ENCODE measurements at regions not wholly inside any gene's neighbourhood (a gene's known extent, or its start where the extent isn't known, plus 50 kb on each side); places are given as distances from the start of the nearest gene placed in this dataset.
"Not testable (repeated sequence)": the region's sequence is repeated elsewhere in the genome, so short reads cannot be mapped to it uniquely, and the experiment has no call there.

DNA sequence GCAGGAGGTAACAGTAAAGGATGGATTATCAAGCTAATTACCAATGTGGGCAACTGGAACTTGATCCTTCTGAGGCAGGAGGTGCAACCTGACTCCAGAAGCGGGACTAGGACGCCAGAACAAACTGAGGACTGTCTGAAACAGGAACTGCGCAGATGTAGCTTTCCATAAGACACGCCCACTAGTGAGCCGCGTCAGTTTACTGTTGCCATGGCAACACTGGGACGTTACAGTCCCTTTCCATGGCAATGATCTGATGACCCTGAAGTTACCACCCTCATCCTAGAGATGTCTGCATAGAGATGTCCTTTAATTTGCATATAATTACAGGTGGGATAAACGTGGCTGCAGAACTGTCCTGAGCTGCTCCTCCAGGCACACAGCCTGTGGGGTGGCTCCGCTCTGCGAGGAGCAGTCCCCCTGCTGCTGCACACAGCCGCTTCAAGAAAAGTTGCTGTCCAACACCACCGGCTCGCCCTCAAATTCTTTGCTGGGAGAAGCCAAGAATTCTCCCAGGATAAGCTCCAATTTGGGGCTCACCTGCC, 816.6 kb downstream of the UQCRFS1 start:
- no peak for DNase-seq

DNA sequence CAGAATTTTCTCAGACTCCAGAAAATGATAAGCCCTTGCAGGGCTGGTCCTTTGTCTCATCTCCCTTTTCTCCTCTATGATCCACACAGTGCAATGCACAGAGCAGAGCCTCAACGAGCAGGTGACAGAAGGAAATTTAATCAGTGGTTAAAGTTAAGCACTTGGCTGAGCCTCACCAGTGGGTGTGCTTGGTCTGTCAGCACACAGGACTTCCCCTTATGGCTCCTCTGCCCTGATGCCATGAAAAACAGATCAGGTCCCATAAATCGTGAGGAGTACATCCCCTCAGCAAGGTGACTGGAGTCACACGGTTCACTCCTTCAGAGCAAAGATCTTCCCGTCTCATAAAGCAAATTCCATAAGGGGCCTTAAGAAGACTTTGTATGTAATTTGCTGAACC, 818.2 kb downstream of the UQCRFS1 start:
- DNase-seq: no peak

DNA sequence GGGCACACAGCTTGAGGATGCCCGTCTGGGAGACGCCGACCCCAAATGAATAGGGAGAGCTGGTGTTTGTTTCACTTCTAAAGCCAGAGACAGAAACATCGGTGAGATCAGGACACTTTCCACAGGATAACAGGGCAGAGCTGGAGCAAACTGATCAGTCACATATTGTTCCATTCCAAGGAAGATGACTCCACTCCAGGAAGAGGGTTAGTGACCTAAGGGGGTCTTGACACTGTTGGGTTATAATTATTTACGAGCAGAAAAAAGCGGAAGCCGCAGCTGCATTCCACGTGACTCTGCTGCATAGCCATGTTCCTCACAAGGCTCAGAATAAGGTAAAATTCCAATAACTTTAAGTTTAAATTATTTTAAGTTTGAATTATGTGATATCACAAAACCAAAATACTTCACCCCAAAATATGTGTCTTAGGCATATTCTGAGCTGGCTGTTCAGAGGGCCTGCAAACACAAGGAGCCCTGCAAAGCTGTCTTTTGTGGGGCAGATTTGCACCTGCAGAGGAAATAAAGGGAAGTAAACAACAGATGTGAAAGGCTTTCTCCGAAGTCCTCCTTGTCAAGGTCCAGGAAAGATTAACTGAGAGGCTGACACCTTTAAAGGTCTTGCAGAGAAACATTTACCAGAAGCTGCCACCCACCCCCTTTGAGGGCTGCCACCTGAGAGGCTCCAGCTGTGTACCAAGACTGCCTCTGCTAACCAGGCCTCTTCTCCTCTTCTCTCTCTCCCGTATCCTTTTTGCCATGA, 819.2 kb downstream of the UQCRFS1 start:
- DNase-seq: no peak

DNA sequence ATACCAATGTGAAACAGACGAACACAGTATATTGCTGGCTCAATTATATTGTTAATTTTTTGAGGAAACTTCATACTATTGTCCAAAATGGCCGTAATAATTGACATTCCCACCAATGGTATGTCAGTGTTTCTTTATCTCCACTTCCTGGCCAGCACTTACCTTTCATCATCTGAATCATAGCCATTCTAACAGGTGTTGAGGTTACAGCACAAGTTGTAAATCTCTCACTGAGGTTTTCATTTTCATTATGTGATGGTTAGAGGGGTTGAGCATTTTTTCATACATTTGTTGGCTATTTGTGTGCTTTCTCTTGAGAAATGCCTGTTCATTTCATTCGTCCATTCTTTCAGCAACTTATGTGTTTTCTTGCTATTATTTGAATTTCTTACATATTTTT, 824.0 kb downstream of the UQCRFS1 start:
- DNase-seq: no peak

DNA sequence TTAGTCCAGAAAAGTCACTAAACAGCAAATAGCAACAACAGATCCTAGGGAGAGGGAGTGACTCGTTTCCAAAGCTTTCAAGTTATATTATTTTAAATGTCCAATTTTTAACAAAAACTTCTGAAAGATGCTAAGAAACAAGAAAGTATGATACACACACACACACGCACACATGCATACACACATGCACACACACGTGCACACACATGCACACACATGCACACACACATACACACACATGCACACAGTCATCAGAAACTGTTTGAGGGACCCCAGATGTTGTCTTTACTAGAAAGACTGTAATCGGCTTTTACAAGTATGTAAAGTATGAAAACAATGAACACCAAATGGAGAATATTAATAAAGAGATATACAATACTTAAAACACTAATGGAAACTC, 825.4 kb downstream of the UQCRFS1 start:
- no peak for DNase-seq

DNA sequence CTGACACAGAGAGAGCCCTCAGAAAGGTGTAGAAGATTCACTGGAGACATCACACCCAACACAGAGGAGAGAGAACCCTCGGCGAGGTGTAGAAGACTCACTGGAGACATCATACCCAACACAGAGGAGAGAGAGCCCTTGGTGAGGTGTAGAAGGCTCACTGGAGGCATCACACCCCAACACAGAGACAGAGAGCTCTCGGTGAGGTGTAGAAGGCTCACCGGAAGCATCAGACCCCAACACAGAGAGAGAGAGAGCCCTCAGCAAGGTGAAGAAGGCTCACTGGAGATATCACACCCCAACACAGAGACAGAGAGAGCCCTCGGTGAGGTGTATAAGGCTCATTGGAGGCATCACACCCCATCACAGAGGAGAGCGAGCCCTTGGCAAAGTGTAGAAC, 826.5 kb downstream of the UQCRFS1 start:
- no peak for DNase-seq

DNA sequence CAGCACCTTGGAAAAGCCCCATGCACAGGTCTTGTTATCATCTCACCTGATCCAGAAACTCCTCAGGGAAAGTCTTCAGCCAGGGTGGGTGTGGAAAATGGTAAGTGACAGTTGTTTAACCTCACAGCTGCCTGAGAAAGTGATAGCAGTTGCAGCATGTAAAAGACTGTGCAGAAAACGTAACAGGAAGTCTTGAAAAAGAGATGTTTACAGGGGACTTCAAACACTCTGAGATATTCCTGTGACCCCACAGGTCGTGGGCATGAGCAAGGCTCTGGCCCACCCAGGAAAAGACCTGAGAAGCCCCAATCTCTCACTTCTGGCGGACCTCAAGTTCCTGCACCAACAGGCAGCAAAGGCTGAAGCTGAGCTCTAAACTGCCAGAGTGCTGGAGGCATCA, 826.9 kb downstream of the UQCRFS1 start:
- no peak for DNase-seq

DNA sequence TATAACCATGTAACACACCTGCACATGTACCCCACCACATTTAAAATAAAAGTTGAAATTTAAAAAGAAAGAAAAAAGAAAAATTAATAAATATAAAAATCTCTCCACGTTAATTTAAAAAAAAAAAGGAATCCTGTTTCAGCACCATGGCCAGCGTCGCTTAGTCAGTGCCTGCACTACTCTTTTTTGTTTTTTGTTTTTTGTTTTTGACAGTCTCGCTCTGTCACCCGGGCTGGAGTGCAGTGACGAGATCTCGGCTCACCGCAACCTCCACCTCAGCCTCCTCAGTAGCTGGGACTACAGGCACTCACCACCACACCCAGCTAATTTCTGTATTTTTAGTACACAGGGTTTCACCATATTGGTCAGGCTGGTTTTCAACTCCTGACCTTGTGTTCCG, 835.9 kb downstream of the UQCRFS1 start:
- DNase-seq: no peak

DNA sequence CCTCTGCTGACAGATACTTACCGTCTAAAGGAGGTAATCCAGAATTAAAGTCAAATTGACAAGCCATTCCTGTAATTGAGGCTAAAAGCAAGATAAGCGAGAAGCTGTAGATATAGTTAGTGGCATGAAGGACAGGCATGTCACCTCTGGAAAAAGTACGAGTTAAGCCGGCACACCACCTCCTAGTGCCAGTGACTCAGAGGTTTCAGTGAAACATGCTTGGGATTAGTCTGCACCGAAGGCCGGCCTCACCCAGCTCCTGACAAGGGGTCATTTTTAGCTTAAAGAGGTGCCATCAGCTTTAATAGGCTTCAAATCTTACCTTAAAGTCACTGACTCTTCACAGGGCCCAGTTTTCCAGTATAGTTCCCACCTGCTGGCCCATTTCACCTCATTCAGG, 838.0 kb downstream of the UQCRFS1 start:
- DNase-seq: no peak

DNA sequence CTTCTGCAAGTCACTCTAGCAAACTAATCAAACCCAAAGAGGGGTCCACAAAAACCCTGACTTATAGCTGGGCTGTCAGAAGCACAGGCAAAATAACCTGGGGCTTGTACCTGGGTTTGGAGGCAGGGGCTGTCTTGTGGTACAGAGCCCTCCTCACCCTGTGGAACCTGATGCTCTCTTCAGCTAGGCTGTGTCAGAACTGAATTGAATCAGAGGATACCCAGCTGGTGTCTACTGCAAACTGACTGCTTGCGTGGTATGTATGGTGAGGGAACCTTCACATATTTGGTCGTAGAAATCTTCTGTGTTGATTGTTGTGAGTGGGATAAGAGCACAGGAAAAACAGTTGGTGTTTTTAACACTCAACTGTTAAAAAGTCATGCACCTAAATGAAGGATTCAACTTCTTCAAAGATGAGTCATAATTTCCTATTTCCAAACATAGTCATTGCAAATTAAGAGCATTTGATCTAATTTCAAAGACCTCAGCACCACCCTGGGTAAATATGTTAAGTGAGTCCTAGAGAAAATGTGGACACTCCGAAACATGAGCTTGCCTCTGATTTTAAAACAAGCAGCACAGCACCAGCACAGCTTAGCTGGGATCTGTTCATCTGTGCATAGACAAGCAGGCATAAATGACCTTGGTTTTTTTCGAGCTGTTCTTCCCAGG, 840.2 kb downstream of the UQCRFS1 start:
- DNase-seq: no peak

DNA sequence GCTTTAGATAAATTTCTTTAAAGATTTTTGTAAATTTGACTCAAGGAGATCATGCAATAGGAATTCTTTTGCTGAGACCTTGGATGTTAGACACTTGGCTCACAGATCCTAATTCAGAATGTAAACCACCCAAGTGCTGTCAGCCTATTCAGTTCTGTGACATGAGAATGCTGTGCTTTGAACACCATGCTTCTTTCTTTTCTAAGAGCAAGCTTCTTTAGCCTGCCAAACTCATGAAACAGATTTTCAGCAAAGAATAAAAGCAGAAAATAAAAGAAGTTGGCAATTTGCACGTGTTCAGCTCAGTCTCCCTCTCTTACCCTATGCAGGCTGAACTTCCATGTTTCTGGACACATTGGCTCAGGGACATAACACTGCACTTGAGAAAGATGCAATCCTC, 845.8 kb downstream of the UQCRFS1 start:
- no peak for DNase-seq

DNA sequence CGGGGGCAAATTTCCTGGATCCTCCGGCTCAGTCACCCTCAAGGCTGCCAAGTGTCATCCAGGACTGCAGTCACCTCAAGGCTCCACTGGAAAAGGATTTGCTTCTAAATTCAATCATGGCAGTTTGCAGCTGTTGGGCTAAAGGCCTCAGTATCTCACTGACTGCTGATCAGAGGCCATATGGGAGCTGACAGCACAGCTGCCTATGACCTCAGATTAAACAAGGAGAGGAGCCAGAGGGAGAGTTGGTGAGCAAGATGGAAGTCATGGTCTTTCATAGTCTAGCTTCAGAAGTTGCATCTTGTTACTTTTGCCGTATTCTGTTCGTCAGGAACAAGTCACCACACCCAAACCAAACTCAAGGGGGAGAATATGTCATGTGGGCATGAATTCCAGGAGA, 849.7 kb downstream of the UQCRFS1 start:
- no peak for DNase-seq

DNA sequence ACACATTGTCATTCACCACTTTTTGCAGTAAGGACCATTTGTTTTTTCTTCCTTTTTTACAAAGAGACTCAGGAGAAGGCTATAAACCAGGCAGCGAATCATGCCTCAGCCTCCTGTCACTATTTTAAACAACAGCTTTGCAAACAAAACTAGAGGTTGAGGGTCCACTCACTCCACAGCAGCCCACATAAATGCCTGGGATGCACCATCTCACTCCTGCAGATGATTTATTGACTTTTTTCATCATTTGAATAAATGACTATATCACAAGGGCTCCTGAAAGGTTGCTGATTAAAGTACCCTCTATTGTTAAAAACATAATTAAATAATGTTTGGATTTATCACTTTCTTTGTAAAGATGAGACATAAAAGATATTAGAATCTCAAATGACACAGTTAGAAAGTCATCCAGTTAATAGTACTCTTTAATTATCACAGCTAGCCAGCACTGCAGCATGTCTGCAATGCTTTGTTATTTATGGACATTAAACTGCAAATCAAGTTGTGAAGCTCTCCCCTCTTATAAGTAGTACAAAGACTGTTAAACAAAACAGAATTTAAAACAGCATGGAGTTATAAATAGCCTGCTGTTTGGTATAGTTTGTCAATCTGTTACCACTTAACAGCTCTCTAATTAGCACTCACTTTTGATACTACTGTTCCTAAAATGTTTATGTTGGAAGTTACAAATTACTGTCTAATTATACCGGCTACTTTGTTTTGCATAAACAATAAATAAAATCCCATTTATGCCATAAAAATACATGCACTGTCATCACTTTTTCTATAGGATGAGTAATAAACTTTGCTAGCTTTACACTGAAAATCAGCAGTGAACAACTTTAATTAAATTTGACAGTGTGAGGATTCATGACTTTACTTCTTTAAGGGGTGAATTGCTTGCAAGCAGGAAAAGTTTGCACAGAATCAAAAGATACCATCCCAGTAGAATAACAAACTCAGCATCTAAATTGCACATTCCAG, 853.2 kb downstream of the UQCRFS1 start:
- no peak for DNase-seq

DNA sequence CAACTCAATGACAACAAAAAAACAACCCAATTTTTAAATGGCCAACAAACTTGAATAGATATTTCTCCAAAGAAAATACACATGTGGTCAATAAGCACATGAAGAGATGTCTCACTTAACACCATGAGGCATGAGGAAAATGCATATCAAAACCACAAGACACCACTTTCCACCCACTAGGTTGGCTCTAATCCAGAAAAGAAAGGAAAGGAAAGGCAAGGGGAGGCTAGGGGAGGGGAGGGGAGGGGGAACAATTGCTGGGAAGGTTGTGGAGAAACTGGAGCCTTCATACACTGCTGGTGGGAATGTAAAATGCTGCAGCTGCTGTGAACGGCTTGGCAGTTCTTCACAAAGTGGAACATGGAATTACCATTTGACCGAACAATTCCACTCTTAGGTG, 854.3 kb downstream of the UQCRFS1 start:
- DNase-seq: no peak

DNA sequence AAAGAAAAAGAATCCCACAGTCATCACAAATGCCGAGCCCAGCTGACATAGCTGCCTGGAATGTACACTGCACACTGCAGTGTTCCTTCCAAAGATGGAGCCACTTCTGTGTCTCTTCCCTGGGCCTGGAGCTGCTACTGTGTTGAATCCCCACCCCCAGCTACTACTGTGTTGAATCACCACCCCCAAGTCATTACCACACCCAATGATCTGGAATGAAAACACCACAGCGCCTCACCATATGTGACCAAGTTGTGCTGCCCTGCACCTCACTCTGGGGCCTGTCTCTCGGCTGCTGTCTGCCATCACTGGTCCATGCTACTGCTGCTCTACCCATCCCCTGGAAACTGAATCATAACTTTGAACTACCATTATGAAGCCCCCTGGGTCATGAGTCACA, 861.2 kb downstream of the UQCRFS1 start:
- DNase-seq: no peak

DNA sequence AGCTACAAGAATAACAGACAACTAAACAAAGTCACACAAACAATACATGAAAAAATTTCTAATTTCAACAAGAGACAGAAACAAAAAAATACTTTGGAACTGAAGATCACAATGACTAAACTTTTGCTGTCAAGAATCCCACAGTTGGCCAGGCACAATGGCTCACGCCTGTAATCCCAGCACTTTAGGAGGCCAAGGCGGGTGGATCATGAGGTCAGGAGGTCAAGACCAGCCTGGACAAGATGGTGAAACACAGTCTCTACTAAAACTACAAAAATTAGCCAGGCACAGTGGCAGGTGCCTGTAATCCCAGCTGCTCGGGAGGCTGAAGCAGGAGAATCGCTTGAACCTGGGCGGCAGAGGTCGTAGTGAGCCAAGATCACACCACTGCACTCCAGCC, 861.6 kb downstream of the UQCRFS1 start:
- DNase-seq: not testable (repeated sequence)

DNA sequence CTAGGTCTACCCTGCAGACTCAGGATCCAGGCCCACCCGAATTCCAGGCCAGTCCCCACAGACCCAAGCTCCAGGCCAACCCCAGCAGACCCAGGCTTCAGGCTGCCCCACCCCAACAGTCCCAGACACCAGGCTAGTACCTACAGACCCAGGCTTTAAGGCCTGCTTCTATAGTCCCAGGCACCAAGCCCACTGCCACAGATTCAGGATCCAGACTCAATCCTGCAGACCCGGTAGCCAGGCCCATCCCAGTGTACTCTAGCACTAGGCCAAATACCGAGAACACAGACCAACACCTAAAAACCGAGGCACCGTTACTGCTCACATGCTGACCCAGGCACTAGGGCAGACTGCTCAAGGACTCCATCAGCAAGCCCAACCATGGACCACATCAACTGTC, 862.3 kb downstream of the UQCRFS1 start:
- DNase-seq: no peak

DNA sequence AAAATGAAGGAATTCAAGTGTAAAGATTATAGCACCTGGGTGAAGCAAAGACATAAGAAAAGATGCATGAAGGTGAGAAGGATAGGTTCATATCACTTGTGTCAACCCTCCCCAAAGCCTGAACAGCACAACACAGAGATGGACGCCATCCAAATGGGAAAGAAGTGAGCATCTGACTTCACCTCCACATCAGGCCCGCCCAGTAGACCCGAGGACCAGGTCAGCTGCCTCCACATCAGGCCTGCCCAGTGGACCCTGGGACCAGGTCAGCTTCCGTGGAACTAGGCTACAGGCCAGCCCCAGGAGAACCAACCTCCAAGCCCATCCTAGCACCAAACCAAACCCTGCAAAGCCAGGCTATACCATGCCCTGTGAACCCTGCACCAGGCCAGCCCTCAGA, 862.9 kb downstream of the UQCRFS1 start:
- no peak for DNase-seq

DNA sequence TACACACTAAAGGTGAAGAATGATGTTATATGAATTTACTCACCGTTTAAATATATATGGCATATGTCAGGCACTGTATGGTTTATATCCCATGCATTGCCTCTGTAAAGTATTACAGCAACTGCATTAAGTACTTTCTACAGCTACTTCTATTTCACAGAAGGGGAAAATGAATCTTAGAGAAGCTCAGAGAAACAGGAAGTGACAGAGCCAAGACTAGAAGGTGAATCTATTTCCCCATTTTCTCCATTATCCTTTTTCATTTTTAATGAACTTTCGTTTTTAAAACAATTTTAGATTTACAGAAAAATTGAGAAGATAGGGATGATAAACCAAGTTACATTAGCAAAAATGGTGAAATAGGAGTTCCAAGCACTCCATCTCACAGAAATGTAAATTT, 863.3 kb downstream of the UQCRFS1 start:
- no peak for DNase-seq

DNA sequence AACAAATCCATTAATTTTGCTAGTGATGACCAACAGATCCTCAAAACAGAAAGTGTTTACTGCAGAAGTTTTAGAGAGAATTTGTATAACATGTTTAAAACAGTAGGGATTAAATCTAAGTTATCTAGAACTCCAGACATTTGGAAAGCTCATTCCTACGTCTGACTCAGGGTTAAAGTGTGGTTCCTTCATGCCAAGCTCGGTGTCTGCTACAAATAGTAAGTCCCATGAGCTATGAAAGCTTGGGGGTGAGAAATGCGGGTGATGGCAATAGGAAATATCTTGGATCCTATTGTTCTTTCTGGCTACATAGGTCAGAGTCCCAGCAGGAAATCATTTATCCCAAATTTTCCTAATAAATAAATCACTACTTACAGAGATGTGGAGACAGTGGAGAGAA, 867.1 kb downstream of the UQCRFS1 start:
- DNase-seq: no peak

DNA sequence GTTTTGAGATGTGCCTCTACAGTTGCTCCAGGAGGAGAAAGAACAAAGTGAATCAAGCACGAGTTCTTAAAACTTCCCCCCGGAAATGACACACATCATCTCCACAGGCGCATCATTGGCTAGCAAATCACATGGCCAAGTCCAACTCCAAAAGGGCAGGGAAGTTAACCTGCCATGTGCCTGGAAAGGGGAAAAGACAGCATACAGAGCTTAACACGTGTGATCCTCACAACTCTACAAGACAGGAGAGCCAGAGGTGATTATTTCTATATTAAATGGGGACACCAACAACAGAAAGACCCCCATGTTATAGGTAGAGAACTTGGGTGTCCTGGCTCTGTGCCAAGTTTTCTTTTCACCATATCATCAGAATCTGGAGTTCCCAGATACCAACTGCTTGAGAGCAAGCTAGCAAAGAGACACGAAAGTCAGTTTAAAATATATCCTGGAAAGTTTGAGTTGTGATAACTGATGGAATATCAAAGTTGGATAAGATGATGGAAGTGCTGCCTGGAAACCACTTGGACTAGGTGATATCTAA, 871.1 kb downstream of the UQCRFS1 start:
- no peak for DNase-seq

DNA sequence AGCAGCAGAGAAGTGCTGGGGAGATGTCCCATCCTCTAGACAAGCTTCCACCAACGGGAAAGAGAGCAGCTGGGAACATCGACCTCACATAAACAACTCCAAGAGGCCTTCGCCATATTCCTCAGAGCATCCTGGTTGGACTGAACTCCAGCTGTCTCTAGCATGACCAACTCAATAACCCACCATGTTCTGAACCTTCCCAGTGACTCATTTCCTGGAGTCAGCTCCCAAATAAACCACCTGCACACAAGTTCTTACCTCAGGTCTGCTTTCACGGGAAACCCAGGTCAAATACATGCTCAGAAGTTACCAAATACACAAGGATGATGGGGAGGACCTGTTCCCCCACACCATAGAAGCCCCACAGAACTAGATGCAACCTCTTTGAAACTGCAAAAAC, 878.5 kb downstream of the UQCRFS1 start:
- no peak for DNase-seq

DNA sequence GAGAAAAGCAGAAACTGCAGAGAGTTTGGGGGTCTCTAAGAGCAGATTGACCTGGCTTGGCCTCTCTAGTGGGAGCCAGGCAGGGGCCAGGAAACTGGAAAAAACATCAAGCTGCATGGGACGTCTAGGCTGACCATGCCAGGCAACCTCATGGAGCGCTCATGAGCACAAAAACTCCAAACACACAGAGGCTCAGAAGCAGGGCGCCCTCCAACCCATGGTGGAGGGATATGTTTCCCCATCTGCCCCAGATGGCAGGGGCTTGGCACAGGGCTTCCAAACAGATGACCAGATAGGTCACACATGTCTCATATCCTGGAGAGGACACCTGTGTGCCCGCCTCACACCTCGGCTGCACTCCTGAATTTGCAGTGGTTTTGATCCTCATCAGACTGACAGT, 879.0 kb downstream of the UQCRFS1 start:
- DNase-seq: no peak

Data from activated CD4-positive, alpha-beta T cell treated with anti-CD3 and anti-CD28 coated beads for 1 hour (primary cell).